Upper lobe of left lung (tissue), 6 donors: ENCODE measurements at regions not wholly inside any gene's neighbourhood (a gene's known extent, or its start where the extent isn't known, plus 50 kb on each side); places are given as distances from the start of the nearest gene placed in this dataset.
A peak's percentile ranks its signal among the peaks of the same experiment; 100 is the strongest.
"Not testable (repeated sequence)": the region's sequence is repeated elsewhere in the genome, so short reads cannot be mapped to it uniquely, and the experiment has no call there.

Source experiments
- ATAC-seq, 2 donors: fragments of 200-7000 bp; cut with Tn5 transposase; one replicate each; pipeline ENCODE4 v1.9.1; 2022; ENCODE audit warnings: mild to moderate bottlenecking in 2 of 2, moderate library complexity in 2 of 2; ENCODE audit not compliant: low FRiP score in 2 of 2
- DNase-seq, 2 donors: peaks; one replicate each; pipeline ENCODE4 v3.0.0-alpha.2; 2019 to 2020
- H3K27ac ChIP-seq, 4 donors: fragments of 200-600 bp; sonication (generic); one replicate each; pipeline ENCODE4 v1.5.1; 2016 to 2019
- H3K27me3 ChIP-seq, 4 donors: fragments of 200-600 bp; sonication (generic); one replicate each; pipeline ENCODE4 v1.5.1; 2017 to 2019
- H3K36me3 ChIP-seq, 4 donors: fragments of 200-600 bp; sonication (generic); one replicate each; pipeline ENCODE4 v1.5.1; 2016 to 2019
- H3K4me1 ChIP-seq, 4 donors: fragments of 200-600 bp; sonication (generic); one replicate each; pipeline ENCODE4 v1.5.1; 2018 to 2019
- H3K4me3 ChIP-seq, 4 donors: fragments of 200-600 bp; sonication (generic); one replicate each; pipeline ENCODE4 v1.5.1; 2017 to 2019; ENCODE audit warnings: mild to moderate bottlenecking in 2 of 4, moderate library complexity in 1 of 4
- H3K9me3 ChIP-seq, 4 donors: fragments of 200-600 bp; sonication (generic); one replicate each; pipeline ENCODE4 v1.5.1; 2018 to 2019
- EP300 ChIP-seq, 4 donors: sonication (generic); formaldehyde crosslinking; IDR thresholded peaks; one replicate each; pipeline ENCODE4 v1.5.1; 2017; ENCODE audit warnings: antibody characterized with exemption in 4 of 4, control low read depth in 2 of 4
- POLR2A ChIP-seq, 4 donors: fragments of 450-650 bp; IDR thresholded peaks; one replicate each; pipeline ENCODE4 v1.5.1; 2016 to 2017; ENCODE audit warnings: antibody characterized with exemption in 4 of 4, mild to moderate bottlenecking in 2 of 4
- POLR2AphosphoS5 ChIP-seq, 2 donors: sonication (generic); formaldehyde crosslinking; IDR thresholded peaks; one replicate each; pipeline ENCODE4 v1.5.1; 2017; ENCODE audit warnings: antibody characterized with exemption in 2 of 2
- WGBS, 2 donors: methylation state at CpG; one replicate each; pipeline ENCODE4 v1.1.5; 2017 to 2018; 5-methylcytosine and 5-hydroxymethylcytosine counted together
- TF ChIP-seq, protein P1 (sequence below), 6 experiments: fragments of 450-650 bp in 4 of 6; fragments of 200-600 bp in 2 of 6; sonication (generic) in 2 of 6; IDR thresholded peaks; one replicate each; pipeline ENCODE4 v1.5.1; 2016 to 2019; ENCODE audit warnings: antibody characterized with exemption in 6 of 6
- donor health status: DM: no; HTN: no; CAD: no; lungs with moderate emphysema.
- donor health status: DM: no; HTN: yes; CAD: no; lungs with severe emphysema.

DNA sequence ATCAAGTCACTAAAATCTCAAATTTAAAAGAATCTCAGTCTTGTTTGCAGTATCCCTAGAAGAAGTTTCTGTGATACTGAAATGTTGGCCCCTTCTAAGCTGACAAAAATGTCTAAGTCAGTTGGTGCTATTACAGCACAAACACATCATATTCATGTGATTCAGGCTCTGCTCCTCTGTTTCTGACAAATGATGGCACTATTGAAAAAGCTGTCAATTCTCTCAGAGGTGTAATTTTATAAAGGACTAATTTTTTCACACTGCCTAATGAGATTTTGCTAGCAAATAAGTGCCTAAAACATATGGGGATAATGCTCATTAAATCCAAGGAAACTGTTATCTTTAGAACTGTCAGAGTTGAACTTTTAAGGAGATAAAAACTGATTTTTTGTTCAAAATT, 445.9 kb downstream of the DSC3 start:
- H3K9me3 ChIP-seq, result no peaks in the 10 kb centered on the region
- TF ChIP-seq POLR2A (IDR thresholded peaks at IDR 0.05) (no peak), POLR2AphosphoS5 (IDR thresholded peaks at IDR 0.05) (no peak), EP300 (IDR thresholded peaks at IDR 0.05) (no peak)
- TF ChIP-seq, protein P1, sequence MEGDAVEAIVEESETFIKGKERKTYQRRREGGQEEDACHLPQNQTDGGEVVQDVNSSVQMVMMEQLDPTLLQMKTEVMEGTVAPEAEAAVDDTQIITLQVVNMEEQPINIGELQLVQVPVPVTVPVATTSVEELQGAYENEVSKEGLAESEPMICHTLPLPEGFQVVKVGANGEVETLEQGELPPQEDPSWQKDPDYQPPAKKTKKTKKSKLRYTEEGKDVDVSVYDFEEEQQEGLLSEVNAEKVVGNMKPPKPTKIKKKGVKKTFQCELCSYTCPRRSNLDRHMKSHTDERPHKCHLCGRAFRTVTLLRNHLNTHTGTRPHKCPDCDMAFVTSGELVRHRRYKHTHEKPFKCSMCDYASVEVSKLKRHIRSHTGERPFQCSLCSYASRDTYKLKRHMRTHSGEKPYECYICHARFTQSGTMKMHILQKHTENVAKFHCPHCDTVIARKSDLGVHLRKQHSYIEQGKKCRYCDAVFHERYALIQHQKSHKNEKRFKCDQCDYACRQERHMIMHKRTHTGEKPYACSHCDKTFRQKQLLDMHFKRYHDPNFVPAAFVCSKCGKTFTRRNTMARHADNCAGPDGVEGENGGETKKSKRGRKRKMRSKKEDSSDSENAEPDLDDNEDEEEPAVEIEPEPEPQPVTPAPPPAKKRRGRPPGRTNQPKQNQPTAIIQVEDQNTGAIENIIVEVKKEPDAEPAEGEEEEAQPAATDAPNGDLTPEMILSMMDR (IDR thresholded peaks at IDR 0.05), result no peak
- DNase-seq (no peak), ATAC-seq (no peak)
- no peaks in the 10 kb centered on the region for H3K36me3 ChIP-seq
- no peak overlapping the region for H3K27ac ChIP-seq
- H3K27me3 ChIP-seq, result no peaks in the 10 kb centered on the region
- no peaks in the 10 kb centered on the region for H3K4me1 ChIP-seq
- no peak overlapping the region for H3K4me3 ChIP-seq

DNA sequence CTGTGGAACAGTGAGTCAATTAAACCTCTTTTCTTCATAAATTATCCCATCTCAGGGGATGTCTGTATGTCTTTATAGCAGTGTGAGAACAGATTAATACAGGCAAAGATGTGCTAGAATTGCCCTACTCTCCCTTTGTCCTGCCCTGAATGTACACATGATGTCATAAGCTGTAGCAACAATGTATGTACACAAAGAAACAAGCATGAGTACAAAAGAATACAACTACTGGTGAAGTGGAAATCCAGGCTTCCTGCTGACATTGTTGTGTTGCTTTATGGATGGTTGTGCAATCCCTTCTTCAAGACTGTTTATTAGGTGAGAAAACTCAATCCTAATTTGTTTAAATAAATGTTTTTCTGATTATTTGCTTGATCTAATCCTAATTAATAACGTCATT, 446.6 kb downstream of the DSC3 start:
- ATAC-seq, result no peak
- no peak for DNase-seq
- TF ChIP-seq POLR2AphosphoS5 (IDR thresholded peaks at IDR 0.05) (no peak), POLR2A (IDR thresholded peaks at IDR 0.05) (no peak), EP300 (IDR thresholded peaks at IDR 0.05) (no peak)
- TF ChIP-seq, protein P1 (IDR thresholded peaks at IDR 0.05), result no peak
- no peak overlapping the region for H3K4me3 ChIP-seq
- H3K27me3 ChIP-seq, result no peaks in the 10 kb centered on the region
- H3K27ac ChIP-seq, result no peak overlapping the region
- no peaks in the 10 kb centered on the region for H3K9me3 ChIP-seq
- H3K4me1 ChIP-seq, result no peaks in the 10 kb centered on the region
- H3K36me3 ChIP-seq, result no peaks in the 10 kb centered on the region
- WGBS, 2 donors, result 68 to 83% methylated on average over 1 of the region's 1 CpG

DNA sequence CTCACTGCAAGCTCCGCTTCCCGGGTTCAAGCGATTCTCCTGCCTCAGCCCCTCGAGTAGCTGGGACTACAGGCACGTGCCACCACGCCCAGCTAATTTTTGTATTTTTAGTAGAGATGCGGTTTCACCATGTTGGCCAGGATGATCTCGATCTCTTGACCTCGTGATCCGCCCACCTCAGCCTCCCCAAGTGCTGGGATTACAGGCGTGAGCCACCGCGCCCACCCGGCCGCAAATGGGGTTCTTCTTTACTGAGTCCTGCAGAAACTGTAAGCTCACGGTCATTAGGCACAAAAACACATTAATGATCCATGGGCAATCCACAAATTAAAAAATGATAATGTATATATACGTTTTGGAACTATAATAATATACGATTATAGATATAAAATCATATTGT, 447.6 kb downstream of the DSC3 start:
- H3K27me3 ChIP-seq, ATAC-seq, H3K36me3 ChIP-seq, H3K27ac ChIP-seq, H3K9me3 ChIP-seq, H3K4me1 ChIP-seq, H3K4me3 ChIP-seq: not testable (repeated sequence)
- 90 to 93% methylated on average over 18 of the region's 18 CpGs for WGBS, 2 donors
- peak in 1 of 2 donors; percentile 34 for DNase-seq

DNA sequence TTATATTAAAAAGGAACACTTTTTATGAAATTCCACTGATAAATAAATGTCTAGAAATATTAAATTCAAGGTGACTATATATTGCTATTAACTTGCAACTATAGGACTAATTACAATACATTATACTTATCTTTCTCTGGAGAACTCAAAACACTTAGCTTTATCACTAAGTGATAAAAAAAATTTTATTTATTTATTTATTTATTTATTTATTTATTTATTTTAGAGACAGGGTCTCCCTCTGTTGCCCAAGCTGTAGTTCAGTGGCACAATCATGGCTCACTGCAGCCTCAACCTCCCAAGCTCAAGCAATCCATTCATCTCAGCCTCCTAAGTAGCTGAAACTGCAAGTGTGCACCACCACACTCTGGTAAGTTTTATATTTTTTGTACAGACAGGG, 451.1 kb downstream of the DSC3 start:
- no peaks in the 10 kb centered on the region for H3K27me3 ChIP-seq
- H3K36me3 ChIP-seq, result no peaks in the 10 kb centered on the region
- ATAC-seq, result no peak
- no peak for TF ChIP-seq POLR2AphosphoS5 (IDR thresholded peaks at IDR 0.05)
- TF ChIP-seq, protein P1 (IDR thresholded peaks at IDR 0.05), result no peak
- no peak for TF ChIP-seq POLR2A (IDR thresholded peaks at IDR 0.05)
- TF ChIP-seq EP300 (IDR thresholded peaks at IDR 0.05), result no peak
- DNase-seq, result no peak
- no peaks in the 10 kb centered on the region for H3K9me3 ChIP-seq
- H3K4me3 ChIP-seq, result no peak overlapping the region
- no peak overlapping the region for H3K27ac ChIP-seq
- H3K4me1 ChIP-seq, result no peaks in the 10 kb centered on the region

DNA sequence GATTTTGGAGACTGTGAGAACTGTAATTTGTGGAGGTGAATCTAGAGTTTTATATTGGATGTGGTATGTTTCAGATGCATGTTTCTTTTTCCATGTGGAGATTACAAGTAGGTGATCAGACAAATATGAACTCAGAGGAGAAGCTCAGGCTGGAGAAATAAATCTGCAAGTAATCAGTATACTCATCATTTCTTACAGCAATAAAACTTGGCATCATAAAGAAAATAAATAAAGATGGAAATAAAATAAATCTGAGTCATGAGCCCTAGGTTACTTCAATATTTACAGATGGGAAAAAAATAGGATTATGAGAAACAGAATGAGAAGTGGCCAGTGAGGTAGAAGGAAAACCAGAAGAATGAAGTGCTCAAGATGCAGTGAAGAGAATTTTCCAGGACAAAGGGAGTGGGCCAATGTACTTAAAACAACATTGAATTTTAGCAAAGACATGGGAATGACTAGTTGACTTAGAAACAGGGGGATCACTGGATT, 453.8 kb downstream of the DSC3 start:
- Histone ChIP-seq H3K36me3 (no peaks in the 10 kb centered on the region), H3K27ac (no peak overlapping the region), H3K27me3 (no peaks in the 10 kb centered on the region), H3K9me3 (no peaks in the 10 kb centered on the region), H3K4me1 (no peaks in the 10 kb centered on the region), H3K4me3 (no peak overlapping the region)
- ATAC-seq (no peak), DNase-seq (no peak)
- TF ChIP-seq, protein P1 (IDR thresholded peaks at IDR 0.05), result no peak
- no peak for TF ChIP-seq EP300 (IDR thresholded peaks at IDR 0.05)
- TF ChIP-seq POLR2A (IDR thresholded peaks at IDR 0.05), result no peak
- no peak for TF ChIP-seq POLR2AphosphoS5 (IDR thresholded peaks at IDR 0.05)
